ENCODE measurements at regions not wholly inside any gene's neighbourhood (a gene's known extent, or its start where the extent isn't known, plus 50 kb on each side); places are given as distances from the start of the nearest gene placed in this dataset.

DNA sequence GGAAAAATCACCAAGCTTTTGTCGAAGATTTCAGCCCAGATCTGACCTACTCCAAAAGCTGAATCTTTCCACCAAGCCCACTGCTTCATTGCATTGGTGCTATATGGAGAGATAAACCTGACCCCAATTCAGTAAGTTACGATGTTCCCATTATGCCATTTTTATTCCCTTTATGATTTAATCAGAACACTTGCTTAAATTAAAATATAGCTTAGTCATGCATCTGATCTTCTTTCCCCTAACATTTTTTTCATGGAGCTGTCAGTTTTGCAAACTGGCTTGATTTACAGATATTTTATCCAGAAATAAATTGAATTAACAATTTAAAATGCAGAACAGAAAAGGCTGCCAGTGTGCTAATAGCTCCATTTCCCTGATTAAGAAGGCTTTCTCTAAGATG lies 503.5 kb upstream of the C1orf87 start:
- no peak for TF ChIP-seq CSDC2 (CRISPR knock-in tag; IDR thresholded peaks at IDR 0.05)
- TF ChIP-seq TSHZ2 (CRISPR knock-in tag; IDR thresholded peaks at IDR 0.05) = peak; percentile 69; the same call in 1 of the 2 replicates
- TF ChIP-seq, protein P1, sequence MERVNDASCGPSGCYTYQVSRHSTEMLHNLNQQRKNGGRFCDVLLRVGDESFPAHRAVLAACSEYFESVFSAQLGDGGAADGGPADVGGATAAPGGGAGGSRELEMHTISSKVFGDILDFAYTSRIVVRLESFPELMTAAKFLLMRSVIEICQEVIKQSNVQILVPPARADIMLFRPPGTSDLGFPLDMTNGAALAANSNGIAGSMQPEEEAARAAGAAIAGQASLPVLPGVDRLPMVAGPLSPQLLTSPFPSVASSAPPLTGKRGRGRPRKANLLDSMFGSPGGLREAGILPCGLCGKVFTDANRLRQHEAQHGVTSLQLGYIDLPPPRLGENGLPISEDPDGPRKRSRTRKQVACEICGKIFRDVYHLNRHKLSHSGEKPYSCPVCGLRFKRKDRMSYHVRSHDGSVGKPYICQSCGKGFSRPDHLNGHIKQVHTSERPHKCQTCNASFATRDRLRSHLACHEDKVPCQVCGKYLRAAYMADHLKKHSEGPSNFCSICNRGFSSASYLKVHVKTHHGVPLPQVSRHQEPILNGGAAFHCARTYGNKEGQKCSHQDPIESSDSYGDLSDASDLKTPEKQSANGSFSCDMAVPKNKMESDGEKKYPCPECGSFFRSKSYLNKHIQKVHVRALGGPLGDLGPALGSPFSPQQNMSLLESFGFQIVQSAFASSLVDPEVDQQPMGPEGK (CRISPR knock-in tag; IDR thresholded peaks at IDR 0.05; ENCODE audit: borderline replicate concordance) = no peak
- 0 out of 2 replicates have a peak, but pooled peaks have one; percentile 16 for TF ChIP-seq CREB5 (CRISPR knock-in tag; IDR thresholded peaks at IDR 0.05; ENCODE audit: low read depth)
